ENCODE measurements at regions not wholly inside any gene's neighbourhood (a gene's known extent, or its start where the extent isn't known, plus 50 kb on each side); places are given as distances from the start of the nearest gene placed in this dataset.

DNA sequence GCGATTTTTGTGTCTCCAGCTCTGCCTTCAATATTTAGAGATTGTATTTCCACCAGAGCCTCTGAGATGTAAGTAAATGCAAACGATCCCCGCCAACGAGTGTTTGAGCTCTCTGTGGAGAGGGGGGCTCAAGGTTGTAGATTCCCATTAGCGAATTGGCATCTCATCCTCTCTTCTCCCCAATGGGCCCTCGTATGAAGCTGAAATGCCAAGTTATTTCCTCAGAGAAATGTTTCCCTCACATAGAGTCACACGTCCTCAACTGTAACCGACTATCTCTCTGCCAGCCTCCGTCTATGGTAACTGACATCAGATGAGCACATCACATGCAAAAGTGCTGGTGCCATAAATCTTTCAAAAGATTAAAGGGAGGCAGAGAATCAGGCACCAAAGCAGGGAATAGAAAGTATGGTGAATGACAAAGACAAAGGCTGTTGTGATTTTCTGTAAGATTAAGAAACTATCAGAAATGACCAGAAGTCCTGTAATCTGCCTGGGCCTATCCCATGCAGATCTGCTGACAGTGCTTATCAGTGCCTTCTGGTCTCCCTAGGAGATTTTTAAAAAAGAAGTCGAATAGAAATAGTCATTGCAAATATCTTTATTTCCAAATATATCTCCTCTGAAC lies 157.1 kb downstream of the PDGFRA start:
- Histone ChIP-seq H3K4me1 (ENCODE audit: control insufficient read depth in 1 of 2, insufficient read depth in 1 of 2, low read depth in 1 of 2, low read length in 1 of 2) (no peaks in the 10 kb centered on the region), H3K4me3 (ENCODE audit: low read depth in 1 of 2, low read length in 1 of 2) (no peak overlapping the region), H3K36me3 (no peaks in the 10 kb centered on the region), H3K27ac (no peak overlapping the region), H3K27me3 (no peaks in the 10 kb centered on the region), H3K9me3 (no peaks in the 10 kb centered on the region)
- TF ChIP-seq, protein P1, sequence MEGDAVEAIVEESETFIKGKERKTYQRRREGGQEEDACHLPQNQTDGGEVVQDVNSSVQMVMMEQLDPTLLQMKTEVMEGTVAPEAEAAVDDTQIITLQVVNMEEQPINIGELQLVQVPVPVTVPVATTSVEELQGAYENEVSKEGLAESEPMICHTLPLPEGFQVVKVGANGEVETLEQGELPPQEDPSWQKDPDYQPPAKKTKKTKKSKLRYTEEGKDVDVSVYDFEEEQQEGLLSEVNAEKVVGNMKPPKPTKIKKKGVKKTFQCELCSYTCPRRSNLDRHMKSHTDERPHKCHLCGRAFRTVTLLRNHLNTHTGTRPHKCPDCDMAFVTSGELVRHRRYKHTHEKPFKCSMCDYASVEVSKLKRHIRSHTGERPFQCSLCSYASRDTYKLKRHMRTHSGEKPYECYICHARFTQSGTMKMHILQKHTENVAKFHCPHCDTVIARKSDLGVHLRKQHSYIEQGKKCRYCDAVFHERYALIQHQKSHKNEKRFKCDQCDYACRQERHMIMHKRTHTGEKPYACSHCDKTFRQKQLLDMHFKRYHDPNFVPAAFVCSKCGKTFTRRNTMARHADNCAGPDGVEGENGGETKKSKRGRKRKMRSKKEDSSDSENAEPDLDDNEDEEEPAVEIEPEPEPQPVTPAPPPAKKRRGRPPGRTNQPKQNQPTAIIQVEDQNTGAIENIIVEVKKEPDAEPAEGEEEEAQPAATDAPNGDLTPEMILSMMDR (IDR thresholded peaks at IDR 0.05): no peak

DNA sequence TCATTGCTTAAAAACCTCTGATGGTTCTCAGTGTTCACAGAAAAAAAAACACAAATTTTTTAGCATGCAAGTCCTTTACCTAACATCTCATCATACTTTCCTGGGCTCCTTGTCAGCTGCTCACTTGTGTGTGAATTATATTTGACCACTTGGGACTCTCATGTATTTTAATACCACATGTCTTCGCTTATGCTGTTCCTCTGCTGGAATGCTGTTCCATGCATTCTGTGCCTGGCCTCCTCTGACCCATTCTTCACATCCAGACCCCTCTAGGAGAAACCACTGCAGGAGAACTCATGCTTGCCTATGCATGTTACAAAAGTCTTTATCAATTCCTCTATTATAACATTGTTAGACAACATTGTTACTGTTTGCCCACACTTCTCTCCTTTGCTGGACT lies 157.6 kb downstream of the PDGFRA start:
- H3K27me3 ChIP-seq: no peaks in the 10 kb centered on the region

DNA sequence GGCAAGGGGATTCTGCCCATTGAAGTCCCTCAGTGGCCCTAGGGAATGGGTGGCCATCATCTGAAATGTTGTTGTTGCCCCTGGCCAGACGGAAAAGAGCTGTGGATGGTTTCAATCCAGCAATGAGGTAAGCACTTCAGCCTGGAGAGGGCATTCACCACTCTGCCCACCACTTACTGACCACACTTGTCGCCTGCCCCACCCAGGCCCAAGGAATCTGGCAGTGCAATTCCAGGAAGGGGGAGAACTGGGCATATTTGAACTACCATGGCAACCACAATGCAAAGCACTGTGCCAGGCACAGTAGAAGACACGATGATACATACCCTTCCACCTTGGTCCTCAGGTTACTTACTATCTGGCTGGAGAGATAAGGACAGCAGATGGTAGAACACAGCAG lies 161.6 kb downstream of the PDGFRA start:
- TF ChIP-seq, protein P1 (IDR thresholded peaks at IDR 0.05): no peak
- H3K36me3 ChIP-seq: no peaks in the 10 kb centered on the region
- H3K27me3 ChIP-seq: no peaks in the 10 kb centered on the region
- no peaks in the 10 kb centered on the region for H3K9me3 ChIP-seq
- H3K27ac ChIP-seq: no peak overlapping the region
- no peak overlapping the region for H3K4me3 ChIP-seq (ENCODE audit: low read depth in 1 of 2, low read length in 1 of 2)
- no peaks in the 10 kb centered on the region for H3K4me1 ChIP-seq (ENCODE audit: control insufficient read depth in 1 of 2, insufficient read depth in 1 of 2, low read depth in 1 of 2, low read length in 1 of 2)

More for the DNA sequence above, 157.6 kb downstream of the PDGFRA start:
- Histone ChIP-seq H3K36me3 (no peaks in the 10 kb centered on the region), H3K9me3 (no peaks in the 10 kb centered on the region), H3K4me3 (ENCODE audit: low read depth in 1 of 2, low read length in 1 of 2) (no peak overlapping the region), H3K4me1 (ENCODE audit: control insufficient read depth in 1 of 2, insufficient read depth in 1 of 2, low read depth in 1 of 2, low read length in 1 of 2) (no peaks in the 10 kb centered on the region), H3K27ac (no peak overlapping the region)
- TF ChIP-seq, protein P1 (IDR thresholded peaks at IDR 0.05): no peak

DNA sequence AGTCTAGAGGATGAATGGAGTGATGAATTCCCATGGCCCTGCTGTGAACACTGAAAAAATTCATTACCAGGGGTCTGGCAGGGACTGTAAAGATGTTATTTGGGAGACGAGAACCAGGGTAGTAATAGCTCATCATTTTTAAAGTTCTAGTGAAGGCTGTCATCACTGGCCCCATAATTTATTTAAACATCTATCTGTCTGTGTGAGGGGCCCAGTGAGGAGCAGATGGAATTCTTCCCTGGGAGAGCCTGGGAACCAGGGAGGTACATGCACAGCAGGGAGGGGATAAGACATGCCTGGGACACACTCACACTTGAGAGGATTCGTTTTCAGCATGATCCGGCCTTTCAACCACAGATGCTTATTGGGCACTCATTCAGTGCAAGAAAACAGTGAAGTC lies 162.0 kb downstream of the PDGFRA start:
- Histone ChIP-seq H3K4me1 (ENCODE audit: control insufficient read depth in 1 of 2, insufficient read depth in 1 of 2, low read depth in 1 of 2, low read length in 1 of 2) (no peaks in the 10 kb centered on the region), H3K27ac (no peak overlapping the region), H3K36me3 (no peaks in the 10 kb centered on the region), H3K9me3 (no peaks in the 10 kb centered on the region), H3K27me3 (no peaks in the 10 kb centered on the region), H3K4me3 (ENCODE audit: low read depth in 1 of 2, low read length in 1 of 2) (no peak overlapping the region)
- TF ChIP-seq, protein P1 (IDR thresholded peaks at IDR 0.05): no peak

DNA sequence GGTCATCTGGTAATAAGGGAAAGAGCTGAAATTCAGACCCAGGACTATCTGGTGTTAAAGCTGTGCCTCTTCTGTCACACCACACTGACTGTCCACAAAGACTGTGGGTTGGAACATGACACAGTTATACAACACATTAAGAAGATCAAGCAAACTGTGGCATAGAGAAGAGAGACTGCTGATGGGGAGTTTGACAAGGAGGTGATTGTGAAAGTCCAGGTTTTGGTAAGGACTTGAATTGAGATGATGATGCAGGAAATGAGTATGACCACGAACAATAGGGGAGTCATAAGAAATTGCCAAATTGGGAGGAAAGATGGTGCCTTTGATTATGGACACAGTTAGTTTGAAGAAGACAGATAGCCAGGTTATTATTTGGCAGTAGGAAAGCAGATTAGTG lies 163.4 kb downstream of the PDGFRA start:
- Histone ChIP-seq H3K27me3 (no peaks in the 10 kb centered on the region), H3K36me3 (no peaks in the 10 kb centered on the region), H3K4me1 (ENCODE audit: control insufficient read depth in 1 of 2, insufficient read depth in 1 of 2, low read depth in 1 of 2, low read length in 1 of 2) (no peaks in the 10 kb centered on the region), H3K27ac (no peak overlapping the region), H3K9me3 (no peaks in the 10 kb centered on the region), H3K4me3 (ENCODE audit: low read depth in 1 of 2, low read length in 1 of 2) (no peak overlapping the region)
- TF ChIP-seq, protein P1 (IDR thresholded peaks at IDR 0.05): no peak
